Embryonic facial prominence (tissue), 1 donor: ENCODE measurements at regions not wholly inside any gene's neighbourhood (a gene's known extent, or its start where the extent isn't known, plus 50 kb on each side); places are given as distances from the start of the nearest gene placed in this dataset.
"Not testable (repeated sequence)": the region's sequence is repeated elsewhere in the genome, so short reads cannot be mapped to it uniquely, and the experiment has no call there.

Source experiments
- DNase-seq: peaks from one replicate; pipeline ENCODE4 v3.0.0-alpha.2; 2016; ENCODE audit errors: extremely low spot score

GRCh38 chr2:144999071-144999875, 479.4 kb upstream of the ZEB2 start:
- DNase-seq = no peak

DNA sequence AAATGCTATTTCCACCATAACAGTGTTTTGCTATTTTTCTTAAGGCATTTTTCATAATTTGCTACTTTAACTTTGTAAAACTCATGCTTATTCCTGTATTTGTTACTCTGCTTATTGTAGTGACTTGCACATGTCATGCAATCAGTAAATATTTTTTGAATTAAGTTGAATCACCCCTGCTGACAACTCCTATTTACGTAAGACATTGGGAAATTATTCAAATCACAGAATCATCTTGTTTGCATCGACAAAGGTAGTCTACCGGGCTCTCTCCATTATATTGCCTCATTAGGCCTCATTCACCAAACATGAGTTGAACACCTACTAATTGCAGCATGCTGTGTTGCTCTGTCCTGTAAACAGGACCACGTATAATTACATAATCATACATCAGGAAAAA, 478.5 kb upstream of the ZEB2 start:
- DNase-seq = no peak

GRCh38 chr2:144996225-144996795, 476.4 kb upstream of the ZEB2 start:
- no peak for DNase-seq

DNA sequence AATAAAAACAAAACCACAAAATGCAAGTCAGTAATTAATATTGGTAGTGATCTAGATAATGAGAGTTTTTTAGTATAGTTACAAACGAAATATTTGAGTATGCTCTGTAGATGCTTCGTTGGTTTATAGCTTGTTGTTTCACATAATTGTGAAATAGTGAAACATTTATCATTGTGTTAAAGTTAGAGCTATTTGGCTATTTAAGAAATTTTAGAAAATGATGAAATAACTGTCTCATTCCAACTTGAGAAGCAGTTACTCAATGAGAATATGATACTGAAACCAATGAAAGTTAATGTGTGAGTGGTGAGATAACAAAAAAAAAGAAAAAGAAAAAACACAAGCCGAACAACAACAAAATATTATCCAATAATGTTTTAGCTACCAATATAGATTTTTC, 475.6 kb upstream of the ZEB2 start:
- no peak for DNase-seq

DNA sequence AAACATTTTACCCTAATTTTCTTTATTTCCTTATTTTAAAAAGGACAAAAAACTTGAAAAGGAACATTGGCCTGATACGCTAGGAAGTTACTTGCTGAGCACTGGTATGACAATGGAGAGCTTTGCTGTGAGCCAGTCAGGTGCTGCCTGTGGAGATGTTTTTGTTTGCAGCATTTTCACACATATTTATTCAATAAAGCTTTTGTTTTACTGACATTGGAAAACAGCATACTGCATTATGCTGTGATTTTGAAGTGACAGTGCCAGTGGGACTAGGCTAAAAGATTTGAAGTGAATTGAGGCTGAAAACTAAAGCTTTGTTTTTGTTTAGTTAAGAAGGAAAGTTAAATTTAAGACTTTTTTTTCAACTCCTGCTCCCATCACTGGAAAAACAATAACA, 470.7 kb upstream of the ZEB2 start:
- DNase-seq = no peak

- DNase-seq = no peak
Observed at GRCh38 chr2:144989579-144990270, 469.8 kb upstream of the ZEB2 start.

- no peak for DNase-seq
Observed at GRCh38 chr2:144988591-144988990, 468.7 kb upstream of the ZEB2 start.

DNA sequence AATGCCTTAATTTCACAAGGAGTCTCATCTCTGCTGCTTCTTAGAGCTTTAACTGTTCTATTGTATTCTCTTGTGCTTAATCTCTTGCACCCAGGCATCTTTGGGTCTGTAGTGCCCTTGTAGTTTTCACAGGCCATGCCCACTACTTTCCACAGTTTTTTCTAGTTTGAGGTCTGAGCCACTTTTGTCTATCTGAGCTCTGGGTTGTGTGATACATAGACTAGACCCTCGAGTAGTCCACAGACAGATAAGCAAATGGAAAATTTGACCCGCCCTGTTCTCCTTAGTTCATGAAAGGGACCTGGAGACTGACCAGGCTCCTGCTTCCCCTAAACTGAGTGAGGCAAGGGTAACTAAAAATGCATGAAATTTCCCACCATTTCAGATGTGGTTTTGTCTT, 466.8 kb upstream of the ZEB2 start:
- no peak for DNase-seq

DNA sequence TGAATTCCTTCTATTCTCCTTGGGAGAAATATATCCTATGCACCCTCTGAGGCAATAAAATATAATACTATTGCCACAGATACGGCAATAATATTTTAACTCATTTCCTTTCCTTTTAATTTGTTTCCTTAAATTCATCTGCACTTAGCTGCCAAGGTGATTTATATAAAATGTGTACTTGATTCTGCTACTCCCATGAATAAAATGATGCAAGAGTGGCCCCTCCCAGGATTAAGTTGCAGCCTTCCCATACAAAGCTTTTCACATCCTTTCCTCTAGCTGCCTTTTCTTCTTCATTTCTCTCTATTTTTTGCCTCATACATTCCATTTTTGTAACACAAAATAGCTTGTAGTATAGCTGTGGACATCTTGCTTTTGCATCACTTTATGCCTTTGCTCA, 464.1 kb upstream of the ZEB2 start:
- no peak for DNase-seq

DNA sequence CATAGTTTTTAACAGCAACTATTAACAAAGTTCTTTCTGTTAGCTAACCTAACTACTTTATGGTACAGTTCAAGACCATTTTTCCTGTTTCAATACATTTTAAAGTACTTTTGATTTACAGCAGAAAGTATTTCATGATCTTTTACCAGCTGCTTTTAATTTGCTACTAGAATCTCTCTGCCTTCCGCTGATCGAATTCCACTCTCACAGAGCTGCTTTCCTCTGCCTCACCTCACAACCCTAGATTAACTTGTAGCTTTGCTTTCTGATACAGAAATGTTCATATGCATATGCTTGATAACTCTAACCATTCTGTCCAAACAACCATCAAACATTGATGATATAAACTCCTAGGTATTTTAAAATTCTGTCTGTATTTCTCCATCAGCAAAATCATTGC, 463.2 kb upstream of the ZEB2 start:
- DNase-seq = no peak

GRCh38 chr2:144982481-144982880, 462.6 kb upstream of the ZEB2 start:
- DNase-seq = no peak

DNA sequence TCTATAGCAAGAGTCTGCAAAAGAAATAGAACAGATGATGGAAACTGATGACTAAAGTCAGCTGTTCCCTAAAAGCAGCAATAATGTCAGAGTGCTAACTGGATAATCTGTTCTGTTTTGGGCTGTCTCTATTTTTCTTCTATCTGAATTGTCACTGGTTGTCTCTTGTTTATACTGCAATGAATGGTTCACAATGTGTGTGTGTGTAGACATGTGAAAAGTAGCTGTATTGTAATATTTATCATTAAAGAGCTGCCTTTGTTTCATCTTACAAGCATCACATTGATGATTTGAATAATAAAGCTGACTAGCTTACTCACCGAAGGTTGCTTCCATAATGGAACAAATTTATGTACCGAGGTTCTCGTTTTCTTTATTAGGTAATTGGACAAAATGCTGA, 456.0 kb upstream of the ZEB2 start:
- DNase-seq = no peak

- DNase-seq = no peak
Observed at GRCh38 chr2:144972676-144973075, 452.8 kb upstream of the ZEB2 start.

DNA sequence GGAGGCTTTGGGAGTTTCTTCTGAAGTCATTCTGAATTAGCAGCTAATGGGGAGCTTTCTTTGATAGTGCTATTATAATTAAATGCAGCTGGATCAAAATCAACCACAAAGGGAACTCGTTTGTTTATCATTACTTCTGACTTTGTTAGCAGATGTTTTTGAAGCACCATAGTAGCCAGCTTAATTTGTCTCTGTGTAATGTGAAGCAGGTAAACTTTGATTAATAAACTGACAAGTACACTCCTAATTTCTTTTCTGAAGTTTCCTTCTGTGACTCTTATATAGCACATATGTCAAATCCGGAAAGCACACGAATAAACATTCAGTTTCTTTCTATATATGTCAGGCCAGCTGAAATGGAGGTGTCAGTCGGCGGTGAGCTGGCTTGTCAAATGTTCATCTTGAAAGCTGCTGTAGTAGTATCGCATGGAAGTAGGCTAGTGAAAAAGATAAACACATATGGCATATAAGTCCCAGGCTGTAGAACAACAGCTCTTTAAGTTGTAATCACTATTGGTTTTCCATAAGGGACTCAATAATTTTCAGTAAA, 451.9 kb upstream of the ZEB2 start:
- no peak for DNase-seq

- not testable (repeated sequence) for DNase-seq
Observed at GRCh38 chr2:144970410-144970809, 450.5 kb upstream of the ZEB2 start.

- not testable (repeated sequence) for DNase-seq
Observed at GRCh38 chr2:144969564-144969963, 449.6 kb upstream of the ZEB2 start.

DNA sequence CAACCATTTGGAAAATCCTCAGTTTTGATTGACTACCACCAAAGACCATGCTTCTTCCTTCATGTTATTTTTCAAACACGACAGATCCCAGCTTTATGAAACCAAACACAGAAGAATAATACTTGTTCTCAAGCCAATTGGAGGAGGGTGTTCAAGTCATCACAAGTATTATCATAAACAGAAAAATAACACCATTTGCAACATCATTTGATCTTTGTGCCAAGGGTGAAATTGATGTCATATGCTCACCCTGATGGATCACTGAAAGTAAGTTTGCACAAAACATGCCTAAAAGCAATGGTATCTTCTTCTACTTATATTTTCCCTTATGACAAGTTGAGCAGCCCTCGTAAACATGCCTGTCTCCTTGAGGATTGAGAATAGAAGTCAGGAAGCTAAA, 448.0 kb upstream of the ZEB2 start:
- no peak for DNase-seq

GRCh38 chr2:144965172-144965571, 445.3 kb upstream of the ZEB2 start:
- no peak for DNase-seq

DNA sequence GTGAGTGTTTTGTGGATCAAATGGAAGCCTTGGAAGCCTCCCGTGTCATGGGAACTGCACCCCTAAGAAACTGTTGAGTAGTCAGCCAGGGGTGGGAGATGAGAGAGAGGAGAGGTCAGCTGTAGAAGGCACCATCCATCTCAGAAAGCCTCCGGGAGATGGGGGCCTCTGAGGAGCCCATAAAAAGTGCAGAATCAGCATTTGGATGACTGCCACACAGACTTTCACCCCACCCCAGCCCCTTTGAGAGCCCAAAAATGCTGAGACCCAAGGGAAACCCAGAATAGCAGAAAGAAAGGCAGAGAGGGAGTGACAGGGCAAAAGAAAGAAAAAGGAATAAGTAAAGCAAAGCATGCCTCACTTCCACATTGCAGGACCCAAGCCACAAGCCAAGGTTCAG, 443.1 kb upstream of the ZEB2 start:
- DNase-seq = no peak

- DNase-seq = no peak
Observed at GRCh38 chr2:144959416-144959815, 439.5 kb upstream of the ZEB2 start.

DNA sequence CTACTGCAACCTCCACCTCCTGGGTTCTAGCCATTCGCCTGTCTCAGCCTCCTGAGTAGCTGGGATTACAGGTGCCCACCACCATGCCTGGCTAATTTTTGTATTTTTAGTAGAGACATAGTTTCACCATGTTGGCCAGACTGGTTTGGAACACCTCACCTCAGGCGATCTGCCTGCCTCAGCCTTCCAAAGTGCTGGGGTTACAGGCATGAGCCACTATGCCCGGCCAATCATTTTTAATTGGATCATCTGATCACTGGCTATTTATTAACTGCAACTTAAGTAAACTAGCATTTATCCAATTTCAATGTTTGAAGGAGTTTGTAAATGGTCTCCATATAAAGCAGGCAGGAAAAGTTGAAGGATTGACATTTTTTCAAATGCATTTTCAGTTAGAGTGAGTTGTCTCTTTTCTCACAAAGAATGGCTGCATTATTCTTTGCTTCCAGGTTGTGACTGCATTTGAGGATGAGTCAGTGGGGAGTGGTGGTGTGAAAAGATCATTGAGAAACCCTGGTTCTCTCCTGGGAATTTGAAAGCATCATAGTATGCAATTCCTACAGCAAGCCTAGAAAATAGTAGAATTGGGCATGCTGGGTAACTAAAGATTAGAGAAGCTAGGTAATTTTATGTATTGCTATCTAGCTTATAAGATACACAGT, 431.1 kb upstream of the ZEB2 start:
- no peak for DNase-seq

DNA sequence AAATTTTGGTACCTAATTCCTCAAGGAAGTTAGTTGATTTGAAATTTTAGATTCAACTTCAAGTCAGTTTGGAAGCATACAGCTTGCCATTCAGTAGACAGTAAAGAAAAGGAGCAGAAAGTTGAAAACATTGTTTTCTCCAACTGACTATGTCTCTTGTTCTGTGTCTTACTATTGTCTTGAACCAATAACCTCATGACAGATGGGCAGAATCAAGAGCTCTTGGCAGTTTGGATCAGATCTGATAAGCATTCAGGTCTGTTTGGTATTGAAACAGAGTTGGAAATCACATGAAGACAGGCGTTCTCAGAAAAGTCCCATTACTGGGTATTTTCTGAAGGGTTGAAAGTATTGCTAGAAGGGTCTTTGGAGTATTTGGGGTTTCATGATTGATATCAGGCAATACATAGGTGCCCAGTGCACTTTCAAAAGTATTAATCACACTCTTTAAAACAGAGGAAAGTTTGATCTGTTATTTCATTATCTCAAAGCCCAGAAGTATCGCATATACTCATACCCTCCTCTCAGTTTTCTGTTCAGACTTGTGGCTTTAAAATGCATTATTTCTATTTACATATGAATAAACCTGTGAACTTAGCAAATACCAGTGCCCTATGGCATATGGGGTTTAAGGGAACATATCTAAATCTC, 428.4 kb upstream of the ZEB2 start:
- DNase-seq = no peak
